ENCODE measurements at regions not wholly inside any gene's neighbourhood (a gene's known extent, or its start where the extent isn't known, plus 50 kb on each side); places are given as distances from the start of the nearest gene placed in this dataset.

DNA sequence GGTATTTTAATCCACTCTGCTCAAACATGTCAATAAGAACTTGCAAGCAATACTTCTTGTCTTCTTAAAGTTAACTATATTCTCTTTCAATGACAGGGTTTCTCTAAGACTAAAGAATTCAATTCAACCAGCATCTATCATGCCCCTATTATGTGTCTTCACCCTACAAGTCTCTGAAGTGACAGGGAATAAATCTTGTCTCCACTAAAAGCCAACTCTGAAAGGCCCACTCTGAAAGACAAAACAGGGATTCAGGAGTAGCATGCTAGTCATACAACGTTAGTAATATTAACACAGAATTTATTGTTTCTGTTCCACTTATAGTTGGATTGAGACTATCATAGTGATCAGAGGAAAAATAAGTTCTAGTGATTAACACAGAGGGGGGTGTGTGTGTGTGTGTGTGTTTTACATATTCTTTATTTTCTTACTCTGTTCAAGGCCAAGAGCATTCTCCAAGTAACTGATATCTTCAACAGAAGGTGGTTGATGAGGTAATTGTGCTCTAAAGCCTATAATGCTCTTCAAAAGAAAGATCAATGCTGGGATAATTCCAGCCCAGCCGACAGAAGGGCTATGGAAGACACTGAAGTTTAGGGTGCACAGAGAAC lies 122.4 kb upstream of the DCLK2 start:
- Histone ChIP-seq H3K27ac (no peak overlapping the region), H3K4me3 (no peak overlapping the region), H3K36me3 (no peaks in the 10 kb centered on the region), H3K4me1 (no peaks in the 10 kb centered on the region), H3K27me3 (no peaks in the 10 kb centered on the region), H3K9me3 (no peaks in the 10 kb centered on the region)
- TF ChIP-seq EP300 (IDR thresholded peaks at IDR 0.05): no peak
- TF ChIP-seq, protein P1, sequence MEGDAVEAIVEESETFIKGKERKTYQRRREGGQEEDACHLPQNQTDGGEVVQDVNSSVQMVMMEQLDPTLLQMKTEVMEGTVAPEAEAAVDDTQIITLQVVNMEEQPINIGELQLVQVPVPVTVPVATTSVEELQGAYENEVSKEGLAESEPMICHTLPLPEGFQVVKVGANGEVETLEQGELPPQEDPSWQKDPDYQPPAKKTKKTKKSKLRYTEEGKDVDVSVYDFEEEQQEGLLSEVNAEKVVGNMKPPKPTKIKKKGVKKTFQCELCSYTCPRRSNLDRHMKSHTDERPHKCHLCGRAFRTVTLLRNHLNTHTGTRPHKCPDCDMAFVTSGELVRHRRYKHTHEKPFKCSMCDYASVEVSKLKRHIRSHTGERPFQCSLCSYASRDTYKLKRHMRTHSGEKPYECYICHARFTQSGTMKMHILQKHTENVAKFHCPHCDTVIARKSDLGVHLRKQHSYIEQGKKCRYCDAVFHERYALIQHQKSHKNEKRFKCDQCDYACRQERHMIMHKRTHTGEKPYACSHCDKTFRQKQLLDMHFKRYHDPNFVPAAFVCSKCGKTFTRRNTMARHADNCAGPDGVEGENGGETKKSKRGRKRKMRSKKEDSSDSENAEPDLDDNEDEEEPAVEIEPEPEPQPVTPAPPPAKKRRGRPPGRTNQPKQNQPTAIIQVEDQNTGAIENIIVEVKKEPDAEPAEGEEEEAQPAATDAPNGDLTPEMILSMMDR (IDR thresholded peaks at IDR 0.05): no peak
- no peak for TF ChIP-seq POLR2A (IDR thresholded peaks at IDR 0.05)
- 31 to 33% methylated on average over 2 of the region's 2 CpGs for WGBS, 2 donors
- no peak for DNase-seq (ENCODE audit: low spot score in 2 of 2)

DNA sequence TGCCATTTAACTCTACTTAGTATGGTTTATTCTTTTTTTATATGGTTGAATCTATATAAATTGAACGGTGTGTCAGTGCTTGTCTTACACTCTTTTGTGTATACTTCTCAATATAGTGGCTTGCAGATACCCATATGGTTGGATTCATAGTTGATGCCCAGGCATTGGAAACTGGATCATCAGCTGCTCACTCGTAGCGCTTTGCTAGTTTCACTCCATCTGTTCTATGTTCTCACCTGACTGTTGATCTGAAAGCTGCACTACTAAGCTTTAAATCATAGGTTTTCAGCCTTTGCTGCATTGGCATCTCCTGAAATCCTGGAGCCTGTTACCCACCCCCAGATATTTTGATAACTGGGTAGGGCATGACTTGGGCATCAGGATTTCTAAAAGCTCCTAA lies 121.6 kb upstream of the DCLK2 start:
- no peak for DNase-seq (ENCODE audit: low spot score in 2 of 2)
- no peaks in the 10 kb centered on the region for H3K4me1 ChIP-seq
- no peaks in the 10 kb centered on the region for H3K27me3 ChIP-seq
- H3K4me3 ChIP-seq: no peak overlapping the region
- H3K27ac ChIP-seq: no peak overlapping the region
- 94 to 95% methylated on average over 3 of the region's 3 CpGs for WGBS, 2 donors
- TF ChIP-seq, protein P1 (IDR thresholded peaks at IDR 0.05): no peak
- TF ChIP-seq EP300 (IDR thresholded peaks at IDR 0.05) (no peak), POLR2A (IDR thresholded peaks at IDR 0.05) (no peak)
- H3K36me3 ChIP-seq: no peaks in the 10 kb centered on the region
- H3K9me3 ChIP-seq: no peaks in the 10 kb centered on the region

DNA sequence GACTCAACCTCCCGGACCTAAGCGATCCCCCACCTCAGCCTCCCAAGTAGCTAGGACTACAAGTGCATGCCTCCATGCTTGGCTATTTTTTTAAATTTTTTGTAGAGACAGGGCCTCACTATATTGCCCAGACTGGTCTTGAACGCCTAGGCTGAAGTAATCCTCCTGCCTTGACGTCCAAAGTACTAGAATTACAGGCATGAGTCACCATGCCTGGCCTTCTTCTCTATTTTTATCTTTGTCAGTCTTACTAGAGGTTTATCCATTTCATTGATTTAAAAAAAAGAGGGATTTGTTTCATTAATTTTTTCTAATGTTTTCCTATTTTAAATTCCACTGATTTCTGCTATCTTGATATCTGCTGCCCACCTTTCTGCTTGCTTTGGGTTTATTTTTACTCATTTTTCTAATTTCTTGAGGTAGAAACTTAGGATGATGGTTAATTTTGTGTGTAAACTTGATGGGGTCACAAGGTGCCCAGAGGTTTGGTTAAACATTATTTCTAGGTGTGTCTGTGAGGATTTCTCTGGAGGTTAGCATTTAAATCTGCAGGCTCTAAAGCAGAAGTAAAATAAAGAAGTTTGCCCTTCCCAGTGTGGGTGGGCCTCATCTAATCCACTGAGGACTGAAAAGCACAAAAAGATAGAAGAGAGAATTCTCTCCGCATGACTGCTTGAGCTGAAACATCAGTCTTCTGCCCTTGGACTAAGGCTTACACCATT lies 116.2 kb upstream of the DCLK2 start:
- no peaks in the 10 kb centered on the region for H3K9me3 ChIP-seq
- WGBS, 2 donors: 76 to 80% methylated on average over 5 of the region's 5 CpGs
- no peak overlapping the region for H3K4me3 ChIP-seq
- no peak overlapping the region for H3K27ac ChIP-seq
- H3K36me3 ChIP-seq: no peaks in the 10 kb centered on the region
- TF ChIP-seq POLR2A (IDR thresholded peaks at IDR 0.05) (no peak), EP300 (IDR thresholded peaks at IDR 0.05) (no peak)
- TF ChIP-seq, protein P1 (IDR thresholded peaks at IDR 0.05): no peak
- no peaks in the 10 kb centered on the region for H3K4me1 ChIP-seq
- no peak for DNase-seq (ENCODE audit: low spot score in 2 of 2)
- no peaks in the 10 kb centered on the region for H3K27me3 ChIP-seq

DNA sequence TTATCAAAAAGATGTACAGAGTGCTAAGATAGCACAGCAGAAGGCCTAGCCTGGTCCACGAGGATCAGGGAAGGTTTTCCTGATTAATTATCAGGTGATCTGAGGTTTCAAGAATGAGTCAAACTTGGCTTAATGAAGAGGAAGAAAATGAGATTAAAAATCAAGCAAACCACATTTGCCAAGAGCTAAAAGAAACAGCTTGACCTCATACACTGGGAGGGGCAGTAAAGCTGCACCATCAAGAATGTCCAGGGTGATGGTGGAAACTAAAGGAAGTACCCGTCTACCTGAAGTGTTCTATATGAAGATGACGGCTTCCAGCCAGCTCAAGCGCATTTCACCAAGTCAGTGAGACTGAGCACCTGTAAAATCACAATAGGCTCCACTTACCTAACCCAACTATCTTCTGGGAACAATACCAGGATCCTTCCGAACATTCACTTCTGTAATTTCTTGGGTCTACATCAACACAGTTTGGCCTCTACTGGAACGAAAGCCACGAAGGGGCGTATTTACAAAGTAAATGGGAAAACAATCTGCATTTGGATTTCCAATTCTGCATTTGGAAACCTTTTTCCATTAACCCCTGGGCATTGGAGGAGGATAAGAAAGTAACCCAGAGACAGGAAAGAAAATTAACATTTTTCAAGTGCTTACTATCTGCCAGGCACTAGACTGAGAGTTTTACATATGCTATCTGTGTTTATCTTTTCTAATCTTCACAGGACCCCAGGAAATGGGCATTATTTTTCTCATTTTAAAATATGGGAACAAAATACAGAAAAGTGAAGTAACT lies 114.0 kb upstream of the DCLK2 start:
- no peak overlapping the region for H3K4me3 ChIP-seq
- no peak for TF ChIP-seq EP300 (IDR thresholded peaks at IDR 0.05)
- no peak for TF ChIP-seq POLR2A (IDR thresholded peaks at IDR 0.05)
- TF ChIP-seq, protein P1 (IDR thresholded peaks at IDR 0.05): no peak
- WGBS, 2 donors: 70 to 78% methylated on average over 8 of the region's 8 CpGs

DNA sequence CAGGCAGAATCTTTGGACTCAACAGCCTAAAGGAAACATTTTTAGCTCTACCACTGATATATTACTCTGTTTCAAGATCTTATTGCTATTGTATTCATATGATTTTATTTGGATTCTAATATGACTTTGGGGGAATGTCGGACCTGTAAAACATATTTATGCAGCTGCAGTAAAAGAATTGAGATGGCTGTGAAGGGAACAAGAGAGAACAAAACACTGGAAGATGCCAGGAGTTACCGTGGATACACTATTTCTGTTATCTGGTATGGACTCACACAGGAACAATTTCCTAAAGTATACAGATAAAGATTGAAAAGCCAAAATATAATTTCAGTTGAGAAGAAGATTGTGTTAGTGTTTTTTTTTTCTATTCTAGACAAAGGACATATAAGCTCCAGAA lies 113.0 kb upstream of the DCLK2 start:
- TF ChIP-seq POLR2A (IDR thresholded peaks at IDR 0.05) (no peak), EP300 (IDR thresholded peaks at IDR 0.05) (no peak)
- TF ChIP-seq, protein P1 (IDR thresholded peaks at IDR 0.05): no peak
- WGBS, 2 donors: 48 to 55% methylated on average over 2 of the region's 2 CpGs
- no peak for DNase-seq (ENCODE audit: low spot score in 2 of 2)
- Histone ChIP-seq H3K27me3 (no peaks in the 10 kb centered on the region), H3K36me3 (no peaks in the 10 kb centered on the region), H3K9me3 (no peaks in the 10 kb centered on the region), H3K4me3 (no peak overlapping the region), H3K4me1 (no peaks in the 10 kb centered on the region), H3K27ac (no peak overlapping the region)

More for the DNA sequence above, 114.0 kb upstream of the DCLK2 start:
- Histone ChIP-seq H3K27me3 (no peaks in the 10 kb centered on the region), H3K36me3 (no peaks in the 10 kb centered on the region), H3K27ac (no peak overlapping the region), H3K4me1 (no peaks in the 10 kb centered on the region), H3K9me3 (no peaks in the 10 kb centered on the region)
- no peak for DNase-seq (ENCODE audit: low spot score in 2 of 2)
